HG02642 (cell line): ENCODE measurements at regions not wholly inside any gene's neighbourhood (a gene's known extent, or its start where the extent isn't known, plus 50 kb on each side); places are given as distances from the start of the nearest gene placed in this dataset.
A peak's percentile ranks its signal among the peaks of the same experiment; 100 is the strongest.

Experiments
- ATAC-seq: cut with Tn5 transposase; IDR thresholded peaks from one replicate; pipeline ENCODE4 v1.9.1; 2021; ENCODE audit warnings: mild to moderate bottlenecking; ENCODE audit not compliant: unreplicated experiment, poor library complexity

DNA sequence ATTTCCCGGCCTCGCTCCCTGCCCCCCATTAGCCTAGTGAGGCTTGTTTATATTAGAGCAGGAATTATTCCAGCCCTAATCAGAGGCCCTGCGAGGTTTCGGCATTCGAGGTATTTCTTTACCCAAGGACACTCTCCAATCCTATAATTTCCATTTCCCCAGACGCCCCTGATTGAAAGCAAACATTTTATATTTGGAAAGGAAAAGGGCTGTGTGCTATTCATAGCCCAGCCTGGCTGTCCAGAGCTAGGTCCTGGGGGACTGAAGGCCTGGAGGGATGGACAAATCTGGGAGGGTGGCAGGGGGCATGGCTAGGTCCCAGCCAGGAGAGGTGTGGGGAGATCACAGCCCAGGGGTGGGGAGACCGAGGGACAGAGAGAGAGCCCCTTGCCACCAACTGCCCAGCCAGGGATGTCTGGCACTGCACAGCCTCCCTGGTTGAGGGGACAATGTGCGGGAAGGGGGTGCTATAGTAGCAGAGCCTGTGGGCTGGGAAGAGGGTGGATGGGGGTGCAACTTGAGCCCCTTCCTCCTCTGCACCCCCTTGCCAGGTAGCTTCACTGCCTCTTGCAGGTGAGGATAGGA, 125.1 kb downstream of the BARX1 start:
- no peak for ATAC-seq

DNA sequence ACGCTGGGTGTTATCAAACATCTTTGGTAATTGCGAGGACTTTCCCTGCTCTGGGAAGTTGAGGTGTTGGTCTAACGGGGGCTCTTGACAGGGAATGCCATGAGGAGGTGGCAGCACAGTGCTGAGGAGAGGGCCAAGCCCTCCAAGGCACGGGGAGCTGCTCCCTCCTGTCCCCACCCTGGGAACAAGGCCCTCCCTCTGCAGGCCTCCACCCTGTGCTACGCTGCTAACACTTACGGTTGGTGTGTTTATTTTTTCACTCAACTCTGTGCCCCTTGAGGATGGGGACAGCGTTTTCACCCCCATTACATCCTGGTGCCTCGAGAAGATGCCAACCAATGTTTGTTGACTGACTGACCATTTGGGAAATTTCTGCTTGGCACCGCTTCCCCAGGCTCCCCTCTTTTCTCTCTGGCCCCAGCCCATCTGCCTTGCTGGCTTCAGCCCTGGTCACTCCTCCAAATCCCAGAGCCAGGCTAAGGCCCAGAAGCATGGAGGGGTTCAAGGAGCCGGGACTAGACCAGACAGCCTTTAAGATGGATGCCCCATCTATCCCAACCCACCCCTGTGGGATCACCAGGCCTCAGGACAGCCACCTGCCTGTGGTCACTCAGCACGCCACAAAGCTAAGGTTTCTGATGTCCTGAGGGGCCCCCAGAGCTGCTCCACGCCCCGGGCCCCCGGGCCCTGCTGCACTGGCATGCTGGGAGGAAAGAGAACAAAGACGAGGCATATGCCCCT, 125.7 kb downstream of the BARX1 start:
- no peak for ATAC-seq

DNA sequence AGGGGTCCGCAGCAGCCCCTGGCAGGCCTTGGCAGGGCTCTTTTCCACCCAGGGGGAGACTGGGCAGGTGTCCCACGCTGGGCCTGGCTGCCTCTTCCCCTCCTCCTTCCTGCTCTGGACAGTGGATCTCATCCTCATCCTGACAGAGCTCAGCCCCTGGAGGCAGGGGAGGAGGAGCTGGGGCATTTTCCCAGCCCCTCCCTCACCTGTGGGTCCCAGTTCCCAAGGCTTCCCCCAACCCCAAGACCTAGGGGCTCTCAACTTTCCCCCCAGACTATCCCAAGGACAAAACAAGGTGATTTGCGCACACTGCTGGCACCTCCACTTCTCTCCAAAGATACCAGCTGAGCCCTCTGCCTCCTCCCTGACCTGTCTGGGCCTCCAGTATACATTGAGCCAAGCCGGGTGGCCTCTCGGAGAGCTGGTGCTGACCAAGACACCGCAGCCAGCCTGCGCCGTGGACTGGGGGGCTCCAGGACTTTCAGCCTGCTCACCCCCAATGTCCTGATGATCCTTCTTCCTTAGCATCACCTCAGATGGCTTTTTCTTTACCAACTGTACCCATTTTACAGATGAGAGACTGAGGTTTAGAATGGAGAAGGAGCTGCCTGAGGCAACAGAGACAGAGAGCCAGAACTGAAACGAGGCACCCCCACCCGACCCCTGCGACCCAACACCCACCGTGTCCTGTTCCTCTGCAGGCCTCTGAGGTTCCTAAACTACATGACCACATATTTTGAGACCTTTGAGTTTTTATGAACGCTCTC, 126.6 kb downstream of the BARX1 start:
- no peak for ATAC-seq

DNA sequence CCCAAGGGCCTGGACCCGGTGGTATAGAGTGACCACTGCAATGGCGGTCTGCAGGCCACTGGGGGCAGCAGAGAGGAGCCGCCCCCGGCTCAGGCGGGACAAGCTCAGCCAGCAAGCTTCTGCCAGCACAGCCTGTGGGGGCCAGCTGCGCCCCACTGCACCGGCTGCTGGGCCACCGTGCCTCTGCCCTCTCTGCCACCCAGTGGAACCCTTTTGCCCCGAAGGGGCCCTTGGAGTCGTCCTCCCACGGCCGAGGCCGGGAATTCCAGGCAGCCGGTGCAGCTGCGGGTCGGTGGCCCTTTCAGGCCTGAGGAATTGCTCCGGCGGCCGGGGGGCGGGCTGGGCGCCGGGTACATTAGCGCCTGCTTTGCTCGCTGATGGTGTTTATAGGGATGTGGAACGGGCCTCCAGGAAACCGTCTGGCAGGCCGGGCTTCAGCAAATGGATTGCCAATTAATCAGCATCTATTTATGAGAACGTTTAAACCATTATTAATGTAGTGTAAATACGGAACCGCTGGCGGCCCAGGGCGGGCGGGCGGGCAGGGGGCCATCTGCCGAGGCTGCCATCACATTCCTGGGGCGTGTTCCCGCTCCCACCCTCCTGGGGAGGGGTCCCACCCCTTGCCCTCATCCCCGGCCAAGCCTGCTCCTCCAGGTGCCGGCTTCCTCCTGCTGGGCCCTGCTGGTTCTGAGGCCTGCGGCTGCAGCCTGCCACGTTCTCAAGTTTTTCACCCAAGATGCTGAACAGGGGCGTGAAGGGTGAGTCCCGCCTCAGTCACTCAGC, 127.4 kb downstream of the BARX1 start:
- peak; percentile 50 for ATAC-seq

DNA sequence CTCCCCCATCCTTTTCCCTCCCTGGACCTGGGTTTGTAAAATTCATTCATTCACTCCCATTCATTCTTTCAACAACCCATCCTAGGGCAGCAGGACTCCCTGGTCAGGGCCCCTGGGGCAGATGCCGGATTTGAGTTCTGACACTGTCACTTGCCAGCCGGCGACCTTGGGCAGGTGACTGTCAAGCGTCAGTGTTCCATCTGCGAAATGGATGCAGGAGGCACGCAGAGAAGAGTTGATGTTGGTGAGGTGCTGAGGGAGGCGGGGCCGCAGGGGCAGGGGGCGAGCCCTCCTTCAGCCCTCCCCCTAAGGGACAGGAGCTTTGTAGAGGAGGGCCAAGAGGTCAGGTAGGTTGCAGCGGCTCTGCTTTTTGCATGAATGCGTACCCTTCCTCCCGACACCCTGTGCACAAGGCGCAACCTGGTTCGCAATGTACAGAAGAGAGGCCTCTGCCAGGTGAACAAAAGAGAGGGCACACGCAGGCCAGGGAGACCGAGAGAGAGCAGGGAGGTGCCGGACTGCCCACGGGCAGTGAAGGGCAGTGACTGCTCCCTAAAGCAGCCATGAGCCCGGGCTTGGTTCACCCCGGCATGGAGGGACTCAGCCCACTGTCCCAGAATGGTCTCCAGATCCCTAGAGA, 128.1 kb downstream of the BARX1 start:
- no peak for ATAC-seq

DNA sequence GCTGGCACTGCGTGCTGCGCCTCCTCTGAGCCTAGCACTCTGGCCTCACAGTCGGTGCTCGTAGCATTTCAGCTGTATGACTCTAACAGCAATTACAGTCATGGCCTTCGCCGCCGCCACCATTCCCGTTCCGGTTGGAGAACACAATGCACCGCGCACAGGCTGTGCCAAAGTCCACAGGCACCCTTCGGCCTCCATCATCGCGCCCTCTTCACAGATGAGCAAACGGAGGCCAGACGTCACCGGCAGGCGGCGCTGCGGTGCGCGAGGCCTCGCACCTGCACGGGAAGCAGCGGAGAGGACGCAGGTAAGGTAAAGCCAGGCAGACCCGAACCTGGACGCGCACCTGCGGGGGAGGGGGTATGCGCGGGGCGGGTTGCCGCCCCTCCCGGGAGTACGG, 128.9 kb downstream of the BARX1 start:
- ATAC-seq, result no peak

DNA sequence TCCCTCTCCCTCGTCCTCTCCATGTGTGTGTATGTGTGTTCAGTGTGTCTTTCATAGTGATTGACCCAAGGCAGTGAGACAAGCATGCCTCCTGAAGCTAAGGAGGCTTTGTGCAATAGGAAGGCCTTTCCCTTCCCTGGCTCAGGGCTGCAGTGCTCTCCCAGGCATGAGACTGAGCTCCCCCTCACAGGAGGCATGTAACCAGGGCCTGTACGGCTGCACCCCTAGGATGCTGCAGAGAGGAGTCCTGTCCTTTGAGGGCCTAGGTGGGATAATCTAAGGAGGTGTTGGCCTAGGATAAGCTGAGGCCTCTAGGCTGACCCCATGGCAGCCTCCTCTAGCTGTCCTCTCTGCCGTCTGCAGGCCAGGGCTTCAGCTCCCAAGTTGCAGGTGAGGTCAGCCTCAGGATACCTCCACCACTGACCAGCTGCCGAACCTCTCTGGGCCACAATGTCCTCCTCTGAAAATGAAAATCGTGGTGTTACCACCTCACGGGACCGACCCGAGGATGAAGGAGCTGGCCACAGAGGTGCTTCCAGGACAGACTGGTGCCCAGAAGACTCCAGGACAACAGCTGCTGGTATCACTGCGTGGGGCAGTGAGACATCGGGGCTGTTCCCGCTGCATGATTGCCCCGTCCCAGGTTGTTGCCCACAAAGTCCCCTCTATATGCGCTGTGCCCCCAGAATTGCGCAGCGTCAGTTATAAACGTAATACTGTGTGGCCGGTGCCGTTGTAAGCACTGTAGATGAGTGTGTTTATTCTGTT, 129.6 kb downstream of the BARX1 start:
- ATAC-seq, result no peak

DNA sequence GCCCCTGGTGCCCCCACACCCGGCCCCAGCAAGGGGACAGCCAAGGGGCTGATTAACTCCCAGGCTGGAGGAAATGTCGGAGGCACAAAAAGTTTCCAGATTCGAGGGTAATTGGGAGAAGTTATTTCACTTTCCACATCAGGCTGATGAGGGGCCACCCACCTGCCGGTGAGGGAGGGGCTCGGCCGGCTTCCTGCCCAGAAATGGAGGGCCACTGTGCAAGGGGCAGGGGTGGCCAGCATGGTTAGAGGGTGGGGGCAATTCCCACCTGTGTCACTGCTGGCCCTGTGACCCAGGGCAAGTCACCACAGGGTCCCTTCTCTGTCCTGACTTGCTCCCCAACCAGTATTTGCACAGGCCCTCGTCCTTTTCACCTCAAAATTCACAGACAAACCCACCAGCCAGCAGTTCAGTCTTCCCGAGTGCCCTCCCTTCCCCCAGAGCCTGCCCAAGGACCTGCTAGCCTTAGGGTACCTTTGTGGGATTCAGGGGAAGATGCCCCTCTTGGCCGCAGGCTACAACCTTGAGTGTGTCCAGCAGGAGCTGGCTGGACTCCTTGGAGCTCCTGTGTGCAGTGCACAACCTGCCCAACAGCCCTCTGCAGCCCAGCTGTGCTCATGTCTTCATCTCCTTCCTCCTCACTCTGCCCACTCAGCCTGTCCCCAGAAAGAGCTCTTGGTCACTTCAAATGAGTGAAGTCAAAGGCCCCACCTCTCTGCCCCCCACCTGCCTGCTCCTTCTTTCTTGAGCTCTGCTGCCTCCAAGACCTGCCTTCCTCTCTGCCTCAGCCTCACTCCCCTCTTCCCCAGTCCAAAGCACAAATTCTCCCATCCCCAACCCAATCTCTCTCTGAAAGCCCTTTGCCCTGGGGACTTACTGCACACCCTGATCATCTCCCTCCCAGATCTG, 130.5 kb downstream of the BARX1 start:
- no peak for ATAC-seq

DNA sequence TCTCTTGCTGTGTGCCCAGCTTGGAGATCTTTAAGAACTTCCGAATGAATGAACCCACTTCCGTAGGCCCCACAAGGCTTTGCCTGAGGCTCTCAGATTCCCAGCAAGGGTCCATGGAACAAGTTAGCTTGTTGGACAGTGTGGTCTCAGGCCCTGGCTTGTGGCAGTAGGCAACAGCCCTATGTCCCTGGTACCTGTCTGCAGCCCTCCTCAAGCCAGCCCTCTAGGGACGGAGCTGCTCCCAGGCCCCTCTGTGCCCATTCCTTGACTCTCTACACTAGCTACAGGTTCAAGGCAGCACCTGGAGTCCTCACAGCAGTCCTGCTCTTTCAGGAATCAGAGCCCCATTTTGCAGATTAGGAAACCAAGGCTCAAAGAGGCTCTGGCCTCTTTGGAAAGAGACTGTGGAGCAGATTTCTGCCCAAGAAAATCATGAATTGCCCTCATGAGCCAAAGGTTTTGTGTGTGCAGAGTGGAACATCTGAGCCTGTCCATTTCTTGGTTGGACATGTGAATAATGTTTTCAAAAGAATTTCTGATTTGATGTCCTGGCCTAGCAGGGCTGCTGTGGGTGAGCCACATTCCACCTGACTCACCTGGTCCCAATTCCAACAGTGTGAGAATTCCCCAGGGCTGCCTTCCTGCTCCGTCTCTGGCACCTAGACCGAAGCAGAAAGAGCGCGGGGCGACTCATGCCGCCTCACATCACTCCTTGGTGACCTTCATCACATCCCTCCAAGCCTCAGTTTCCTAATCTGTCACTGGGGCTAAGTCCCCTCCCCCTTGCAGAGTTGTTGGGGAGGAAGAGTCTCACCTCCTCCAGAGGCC, 131.7 kb downstream of the BARX1 start:
- no peak for ATAC-seq

DNA sequence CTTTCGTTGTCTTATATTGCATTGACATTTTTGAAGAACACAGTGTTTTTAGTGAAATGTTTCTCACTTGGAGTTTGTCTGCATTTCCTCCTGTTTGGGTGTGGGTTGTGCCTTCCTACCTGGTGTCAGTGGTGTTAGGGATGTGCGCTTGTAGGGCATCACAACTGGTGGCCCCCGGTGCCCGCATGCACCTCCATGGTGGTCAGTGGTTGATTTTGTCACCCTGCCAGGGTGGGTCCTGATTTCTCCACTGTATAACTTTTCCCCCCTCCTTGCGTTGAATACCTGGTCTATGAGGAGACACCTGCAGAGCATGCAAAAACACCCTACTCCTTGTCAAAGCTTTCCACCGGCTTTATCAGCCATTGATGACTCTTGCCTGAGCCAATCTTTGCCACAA, 132.9 kb downstream of the BARX1 start:
- ATAC-seq, result no peak

DNA sequence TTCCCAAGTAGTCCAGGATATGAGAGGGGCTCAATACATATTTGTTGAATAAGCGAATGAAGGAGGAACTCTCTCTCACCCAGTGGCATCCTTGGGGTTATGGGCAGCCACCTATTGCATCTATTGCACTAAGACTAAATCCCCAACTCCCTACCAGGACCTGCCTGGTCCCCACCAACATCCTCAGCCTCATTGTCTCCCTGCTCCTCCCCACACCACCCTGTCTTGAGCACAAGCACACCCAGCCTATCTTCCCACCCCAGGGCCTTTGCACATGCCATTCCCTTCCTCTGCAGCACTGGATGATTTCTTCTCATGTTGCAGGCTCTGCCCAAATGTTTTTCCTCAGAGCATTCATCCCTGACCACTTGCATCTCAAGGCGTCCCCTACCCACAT, 133.8 kb downstream of the BARX1 start:
- no peak for ATAC-seq

DNA sequence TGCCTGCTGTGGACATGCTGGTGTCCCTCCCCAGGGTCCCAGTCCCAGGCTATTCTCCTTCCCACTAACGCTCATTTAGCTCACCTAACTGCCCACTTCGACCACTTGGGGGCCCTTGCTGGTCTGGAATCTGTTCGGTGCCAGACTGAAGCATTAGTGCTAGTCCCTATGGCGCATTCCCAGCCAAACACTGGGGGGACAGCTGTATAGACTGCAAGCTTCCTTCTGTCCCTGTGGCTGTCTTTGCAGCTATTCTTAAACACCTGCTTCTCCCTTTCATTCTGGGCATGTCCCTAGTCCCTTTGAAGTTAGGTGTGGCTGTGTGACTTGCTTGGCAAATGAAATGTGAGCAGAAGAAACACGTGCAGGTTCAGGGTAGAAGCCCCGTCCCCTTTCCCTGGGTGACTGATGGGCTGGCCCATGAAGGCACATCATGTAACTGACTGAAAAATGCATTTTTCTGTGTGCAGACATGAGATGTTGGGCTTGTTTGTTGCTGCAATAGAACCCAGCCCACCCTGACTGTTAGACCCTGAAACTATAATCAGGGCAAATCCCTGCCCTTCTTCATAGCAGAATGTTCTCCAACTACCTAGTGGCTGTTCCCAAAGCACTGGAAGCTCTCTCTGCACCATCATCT, 134.4 kb downstream of the BARX1 start:
- ATAC-seq, result no peak

DNA sequence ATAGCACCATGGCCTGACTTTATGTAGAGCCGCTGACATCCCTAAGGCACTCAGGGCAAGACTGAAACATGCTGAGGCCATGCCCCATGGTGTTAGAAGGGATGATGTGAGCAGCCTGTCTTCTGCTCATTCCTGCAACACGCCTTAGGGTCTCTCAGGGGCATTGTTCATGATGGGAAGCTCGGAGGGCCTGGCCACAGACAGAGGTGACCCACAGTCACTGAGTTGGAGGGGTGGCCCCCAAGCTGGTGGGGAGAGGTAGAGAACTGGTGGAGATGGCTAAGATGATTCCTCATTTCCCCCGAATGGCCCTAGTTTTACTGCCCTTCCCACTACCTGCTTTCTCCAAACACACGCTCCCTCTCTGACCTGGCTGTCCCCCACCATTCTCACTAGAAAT, 135.2 kb downstream of the BARX1 start:
- ATAC-seq, result no peak

DNA sequence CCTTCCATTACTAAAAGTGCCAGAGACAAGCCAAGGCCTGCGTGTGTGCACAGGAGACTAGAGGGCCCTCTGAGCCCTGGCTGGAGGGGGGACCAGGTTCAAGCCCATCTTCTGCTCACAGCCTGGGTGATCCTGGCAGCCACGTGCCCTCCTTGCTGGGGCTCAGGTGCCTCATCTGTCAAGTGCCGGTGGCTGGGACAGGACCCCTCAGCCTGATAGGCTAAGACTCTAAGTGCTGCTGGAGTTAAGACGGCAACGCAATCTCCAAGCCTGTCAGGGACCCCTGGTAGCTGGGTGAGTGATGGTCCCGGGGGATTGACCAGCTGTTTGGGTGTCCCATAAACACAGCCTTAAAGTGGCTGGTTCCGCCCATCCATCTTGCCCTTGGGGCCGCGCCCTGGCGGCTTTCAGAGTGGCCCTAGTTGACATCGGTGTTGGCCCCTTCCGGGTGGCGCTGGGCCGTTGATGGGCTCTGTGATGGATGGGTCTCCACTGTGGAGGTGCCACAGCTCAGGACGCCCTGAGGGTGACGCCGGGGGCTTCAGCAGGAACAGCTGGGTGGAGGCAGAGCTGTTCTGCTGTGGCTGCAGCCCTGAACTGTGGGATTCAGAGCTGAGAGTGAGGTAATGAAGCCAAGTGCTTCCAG, 136.2 kb downstream of the BARX1 start:
- no peak for ATAC-seq

DNA sequence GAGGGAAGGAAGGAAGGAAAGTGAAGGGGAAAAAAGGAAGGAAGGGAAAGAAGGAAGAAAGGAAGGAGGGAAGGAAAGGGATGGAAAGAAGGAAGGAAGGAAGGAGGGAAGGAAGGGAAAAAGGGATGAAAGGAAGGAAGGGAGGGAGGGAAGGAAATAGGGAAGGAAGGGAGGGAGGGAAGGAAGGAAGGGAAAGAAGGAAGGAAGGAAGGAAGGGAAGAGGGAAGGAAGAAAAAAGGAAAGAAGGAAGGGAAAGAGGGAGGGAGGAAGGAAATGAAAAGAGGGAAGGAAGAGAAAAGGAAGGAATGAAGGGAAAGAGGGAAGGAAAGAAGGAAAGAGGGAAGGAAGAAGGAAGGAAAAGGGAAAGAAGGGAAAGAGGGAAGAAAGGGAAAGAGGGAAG, 136.9 kb downstream of the BARX1 start:
- no peak for ATAC-seq

DNA sequence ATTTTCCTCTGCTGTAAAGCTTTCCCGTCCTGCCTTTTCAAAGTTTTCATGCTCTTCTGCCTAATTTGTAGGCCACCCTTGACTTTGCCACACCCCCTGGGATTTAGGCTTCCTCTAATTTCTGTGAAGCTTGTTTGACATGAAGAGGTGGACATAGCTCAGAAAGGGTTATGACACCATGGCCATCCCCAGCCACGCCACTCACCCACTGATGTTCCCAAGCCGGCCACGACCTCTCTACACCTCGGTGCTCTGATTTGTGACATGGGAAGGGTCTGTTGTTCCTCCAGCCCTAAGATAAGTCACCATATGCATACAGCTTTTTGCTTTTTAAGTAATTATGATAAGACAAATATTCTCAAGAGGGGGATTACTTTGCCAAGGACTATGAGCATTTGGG, 139.5 kb downstream of the BARX1 start:
- no peak for ATAC-seq

DNA sequence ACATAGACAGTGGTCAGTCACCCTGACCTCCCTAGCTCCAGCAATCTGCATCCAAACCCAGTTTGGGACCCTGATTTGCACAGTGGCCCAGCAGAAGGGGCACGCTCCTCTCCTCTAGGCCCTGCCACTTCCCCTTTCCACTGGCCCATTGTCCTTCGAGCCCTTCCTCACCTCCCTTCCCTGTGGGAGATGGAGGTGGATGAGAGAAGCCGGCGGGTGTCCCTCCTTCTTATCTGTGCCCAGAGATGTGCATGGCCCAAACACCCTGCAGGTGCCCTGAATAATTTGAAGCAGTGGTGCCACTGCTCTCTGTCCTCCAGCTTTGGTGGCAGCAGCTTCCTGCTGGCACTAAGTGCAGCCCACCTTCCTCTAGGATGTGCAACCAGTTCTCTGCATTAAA, 140.0 kb downstream of the BARX1 start:
- ATAC-seq, result no peak
